Sigmoid colon (tissue), 4 donors: ENCODE measurements at regions not wholly inside any gene's neighbourhood (a gene's known extent, or its start where the extent isn't known, plus 50 kb on each side); places are given as distances from the start of the nearest gene placed in this dataset.

ENCODE experiments used
- CTCF ChIP-seq, 4 experiments: fragments of 450-650 bp in 3 of 4; fragments of 200-600 bp in 1 of 4; IDR thresholded peaks; one replicate each; pipeline ENCODE4 v1.5.1; 2016 to 2019; ENCODE audit warnings: antibody characterized with exemption in 4 of 4, mild to moderate bottlenecking in 3 of 4, moderate library complexity in 2 of 4
- EP300 ChIP-seq, 4 donors: sonication (generic); formaldehyde crosslinking; IDR thresholded peaks; one replicate each; pipeline ENCODE4 v1.6.1; 2017; ENCODE audit warnings: antibody characterized with exemption in 4 of 4
- POLR2AphosphoS5 ChIP-seq, 4 donors: sonication (generic); formaldehyde crosslinking; IDR thresholded peaks; one replicate each; pipeline ENCODE4 v1.6.1; 2017; ENCODE audit warnings: antibody characterized with exemption in 4 of 4

GRCh38 chr2:35454966-35455638 is 900.5 kb upstream of the CRIM1 start:
- TF ChIP-seq EP300 (IDR thresholded peaks at IDR 0.05): no peak
- no peak for TF ChIP-seq POLR2AphosphoS5 (IDR thresholded peaks at IDR 0.05)
- no peak for TF ChIP-seq CTCF (IDR thresholded peaks at IDR 0.05)
